ENCODE measurements at regions not wholly inside any gene's neighbourhood (a gene's known extent, or its start where the extent isn't known, plus 50 kb on each side); places are given as distances from the start of the nearest gene placed in this dataset.

DNA sequence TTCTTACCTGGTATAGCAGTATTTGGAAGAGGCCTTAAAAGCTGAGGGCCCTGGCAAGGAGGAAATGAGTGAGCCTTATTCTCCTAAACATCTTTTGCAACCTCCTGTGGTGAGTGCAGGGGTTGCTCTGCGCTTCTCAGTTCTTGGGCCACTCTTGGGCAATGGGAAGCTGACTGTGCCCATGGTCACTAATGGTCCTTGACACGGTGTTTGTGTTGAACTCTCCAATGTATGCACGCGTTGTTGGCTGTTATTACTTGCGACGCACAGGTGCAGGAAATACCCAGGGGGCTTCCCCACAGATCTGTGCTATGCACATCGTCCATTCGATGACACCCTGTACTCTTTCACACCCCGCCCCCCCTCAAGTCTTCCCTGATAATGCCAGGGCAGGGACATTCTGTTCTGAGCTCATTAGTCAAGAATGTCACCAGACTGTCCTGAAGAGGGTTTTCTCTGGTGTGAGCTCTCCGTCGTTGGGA lies 79.7 kb downstream of the EDN1 start:
- Histone ChIP-seq H2BK120ac (replicated peaks; ENCODE audit: low read depth, low read length) (no peak overlapping the region), H2BK20ac (ENCODE audit: low read length) (no peak overlapping the region), H2AFZ (ENCODE audit: low read length) (no peak overlapping the region), H3K56ac (replicated peaks; ENCODE audit: insufficient read length, low read depth, low read length) (no peak overlapping the region), H3K27ac (ENCODE audit: low read depth, low read length) (no peak overlapping the region), H4K91ac (replicated peaks; ENCODE audit: insufficient read length, low read length) (no peak overlapping the region), H2BK12ac (ENCODE audit: low read depth, low read length) (no peak overlapping the region; the same call in 1 of the 2 replicates), H4K20me1 (replicated peaks in 1 of 2; ENCODE audit: control insufficient read depth in 1 of 2, insufficient read depth in 2 of 2, low read length in 2 of 2) (no peaks in the 10 kb centered on the region), H3K18ac (ENCODE audit: extremely low read depth, low read length) (no peak overlapping the region), H2AK5ac (ENCODE audit: low read depth, low read length) (no peak overlapping the region), H3K23me2 (ENCODE audit: low read depth, low read length) (no peaks in the 10 kb centered on the region), H3K4me2 (ENCODE audit: insufficient read depth in 1 of 2, low read depth in 2 of 2, low read length in 2 of 2) (no peak overlapping the region), H3K9ac (replicated peaks in 1 of 4; ENCODE audit: extremely low read depth in 1 of 4, low read depth in 3 of 4, low read length in 3 of 4) (no peak overlapping the region), H3K79me2 (ENCODE audit: control insufficient read depth in 1 of 2, insufficient read depth in 2 of 2, low read length in 2 of 2) (no peaks in the 10 kb centered on the region), H3K9me3 (ENCODE audit: insufficient read depth in 2 of 2, low read depth in 1 of 2, low read length in 1 of 2) (no peaks in the 10 kb centered on the region), H3K27me3 (replicated peaks in 1 of 4; ENCODE audit: control insufficient read depth in 3 of 4, extremely low read depth in 1 of 4, insufficient read depth in 3 of 4, low read length in 3 of 4) (no peaks in the 10 kb centered on the region), H3K36me3 (ENCODE audit: control insufficient read depth in 2 of 4, insufficient read depth in 4 of 4, low read length in 3 of 4) (no peaks in the 10 kb centered on the region), H3K14ac (ENCODE audit: insufficient read length) (no peak overlapping the region), H2BK5ac (ENCODE audit: low read depth, low read length) (no peak overlapping the region), H4K8ac (ENCODE audit: extremely low read depth, insufficient read depth, low read length) (no peak overlapping the region), H3K4me1 (replicated peaks in 1 of 4; ENCODE audit: control insufficient read depth in 3 of 4, insufficient read depth in 4 of 4, low read length in 3 of 4) (peaks cover 0 to 10% (median under 1%) of the 10 kb centered on the region in 4 experiments; a peak in 4 of 7 replicates), H2BK15ac (ENCODE audit: low read length) (no peak overlapping the region), H3K23ac (ENCODE audit: insufficient read length) (no peak overlapping the region), H4K5ac (ENCODE audit: insufficient read length, low read depth, low read length) (no peak overlapping the region), H3K4ac (replicated peaks; ENCODE audit: insufficient read length, low read depth, low read length) (no peak overlapping the region), H3K4me3 (ENCODE audit: extremely low read depth in 1 of 4, insufficient read depth in 2 of 4, low read depth in 3 of 4, low read length in 4 of 4) (no peak overlapping the region), H3K79me1 (ENCODE audit: low read depth, low read length) (no peaks in the 10 kb centered on the region)
- whole genome bisulfite sequencing, 2 experiments (ENCODE audit: extremely low coverage in 1 of 2, insufficient coverage in 1 of 2, insufficient read length in 1 of 2, insufficient replicate concordance in 2 of 2, low coverage in 1 of 2, low lambda C conversion rate in 2 of 2, missing lambda C conversion rate in 1 of 2), result 89% methylated on average over 11 of the region's 11 CpGs; no CpG with 5 or more reads in 1 of the 2 experiments
- ChIA-PET CTCF (ENCODE audit: partially characterized antibody) (interaction anchor here (1.1 to 1.7 kb wide), 3 partner anchors 81 to 134 kb away, joined by 3 to 4 read pairs (median 3); no protein-coding TSS in a partner anchor), POLR2A (ENCODE audit: partially characterized antibody) (no interaction called here)
- DNase-seq (ENCODE audit: low read depth in 1 of 2, low spot score in 2 of 2) (no peak), FAIRE-seq (no peak)
- TF ChIP-seq, protein P1, sequence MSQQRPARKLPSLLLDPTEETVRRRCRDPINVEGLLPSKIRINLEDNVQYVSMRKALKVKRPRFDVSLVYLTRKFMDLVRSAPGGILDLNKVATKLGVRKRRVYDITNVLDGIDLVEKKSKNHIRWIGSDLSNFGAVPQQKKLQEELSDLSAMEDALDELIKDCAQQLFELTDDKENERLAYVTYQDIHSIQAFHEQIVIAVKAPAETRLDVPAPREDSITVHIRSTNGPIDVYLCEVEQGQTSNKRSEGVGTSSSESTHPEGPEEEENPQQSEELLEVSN (IDR thresholded peaks at IDR 0.05), result no peak
- no peak for TF ChIP-seq JUND (IDR thresholded peaks at IDR 0.05; ENCODE audit: low read length)
- TF ChIP-seq POLR2A (IDR thresholded peaks at IDR 0.05; ENCODE audit: control extremely low read depth in 1 of 2, low read depth in 2 of 2, low read length in 2 of 2), result no peak
- no peak for TF ChIP-seq ZNF274 (IDR thresholded peaks at IDR 0.05; ENCODE audit: borderline replicate concordance, extremely low read depth, low read length)
- no peak for TF ChIP-seq RXRA (IDR thresholded peaks at IDR 0.05; ENCODE audit: insufficient read depth, low read depth, low read length)
- TF ChIP-seq HDAC6 (IDR thresholded peaks at IDR 0.05; ENCODE audit: low read depth, low read length), result no peak
- no peak for TF ChIP-seq CBX5 (IDR thresholded peaks at IDR 0.05; ENCODE audit: low read depth, low read length)
- TF ChIP-seq PHF8 (conservative IDR thresholded peaks at IDR 0.05; ENCODE audit: low read depth, low read length), result no peak
- no peak for TF ChIP-seq FOSL1 (IDR thresholded peaks at IDR 0.05; ENCODE audit: insufficient read depth, low read depth, low read length)
- TF ChIP-seq SIRT6 (IDR thresholded peaks at IDR 0.05; ENCODE audit: low read length), result no peak
- TF ChIP-seq CEBPB (IDR thresholded peaks at IDR 0.05; ENCODE audit: low read depth, low read length), result no peak
- TF ChIP-seq EZH2 (IDR thresholded peaks at IDR 0.05; ENCODE audit: low read depth, low read length, severe bottlenecking), result no peak
- TF ChIP-seq JUN (IDR thresholded peaks at IDR 0.05; ENCODE audit: low read depth, low read length), result no peak

Measured in H1 (cell line).